ENCODE measurements at regions not wholly inside any gene's neighbourhood (a gene's known extent, or its start where the extent isn't known, plus 50 kb on each side); places are given as distances from the start of the nearest gene placed in this dataset.

DNA sequence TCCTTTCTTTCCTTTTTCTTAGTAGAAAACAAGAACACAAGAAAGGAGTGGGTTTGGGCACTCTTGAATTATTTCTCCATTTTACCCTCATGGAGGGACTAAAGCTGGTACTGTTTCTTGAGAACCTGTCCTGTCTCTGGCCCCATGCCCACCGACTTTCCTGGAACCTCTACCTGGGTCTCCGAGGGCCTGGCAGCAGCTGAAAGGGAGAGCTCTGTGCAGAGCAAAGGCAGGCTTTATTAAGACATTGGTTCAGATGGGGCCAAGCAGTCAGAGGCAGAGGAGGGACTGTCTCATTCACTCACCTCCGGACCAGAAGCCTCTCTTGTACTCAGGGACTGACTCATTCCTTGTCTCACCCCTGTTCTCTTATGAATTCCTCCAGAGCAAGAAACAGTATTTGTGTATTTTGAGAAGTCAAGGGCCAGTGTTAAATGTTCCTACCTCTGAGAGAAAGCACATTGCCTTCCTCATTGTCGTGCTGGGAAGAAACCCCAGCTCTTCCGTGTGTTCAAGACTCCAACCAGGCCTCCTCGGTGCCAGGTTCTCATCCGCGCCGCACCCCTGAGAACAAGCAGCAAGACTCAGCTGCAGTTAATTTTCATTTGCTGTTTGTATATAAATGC is 201.9 kb upstream of the NT5C1B start:
- ChIA-PET CTCF (no interaction called here), POLR2A (no interaction called here)
- H3K4me3 Mint-ChIP-seq (ENCODE audit: unreplicated experiment), result no peak overlapping the region
- Histone ChIP-seq H3K4me3 (ENCODE audit: low read depth, low read length) (no peak overlapping the region), H3K36me3 (ENCODE audit: control insufficient read depth, insufficient read depth, low read length) (no peaks in the 10 kb centered on the region), H3K9me3 (no peaks in the 10 kb centered on the region), H3K27me3 (replicated peaks; ENCODE audit: control insufficient read depth, insufficient read depth, low read length) (no peaks in the 10 kb centered on the region), H3K4me1 (no peaks in the 10 kb centered on the region)
- TF ChIP-seq, protein P1, sequence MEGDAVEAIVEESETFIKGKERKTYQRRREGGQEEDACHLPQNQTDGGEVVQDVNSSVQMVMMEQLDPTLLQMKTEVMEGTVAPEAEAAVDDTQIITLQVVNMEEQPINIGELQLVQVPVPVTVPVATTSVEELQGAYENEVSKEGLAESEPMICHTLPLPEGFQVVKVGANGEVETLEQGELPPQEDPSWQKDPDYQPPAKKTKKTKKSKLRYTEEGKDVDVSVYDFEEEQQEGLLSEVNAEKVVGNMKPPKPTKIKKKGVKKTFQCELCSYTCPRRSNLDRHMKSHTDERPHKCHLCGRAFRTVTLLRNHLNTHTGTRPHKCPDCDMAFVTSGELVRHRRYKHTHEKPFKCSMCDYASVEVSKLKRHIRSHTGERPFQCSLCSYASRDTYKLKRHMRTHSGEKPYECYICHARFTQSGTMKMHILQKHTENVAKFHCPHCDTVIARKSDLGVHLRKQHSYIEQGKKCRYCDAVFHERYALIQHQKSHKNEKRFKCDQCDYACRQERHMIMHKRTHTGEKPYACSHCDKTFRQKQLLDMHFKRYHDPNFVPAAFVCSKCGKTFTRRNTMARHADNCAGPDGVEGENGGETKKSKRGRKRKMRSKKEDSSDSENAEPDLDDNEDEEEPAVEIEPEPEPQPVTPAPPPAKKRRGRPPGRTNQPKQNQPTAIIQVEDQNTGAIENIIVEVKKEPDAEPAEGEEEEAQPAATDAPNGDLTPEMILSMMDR (IDR thresholded peaks at IDR 0.05; ENCODE audit: insufficient read depth in 1 of 2, low read depth in 1 of 2, low read length in 1 of 2, severe bottlenecking in 1 of 2, unreplicated experiment in 1 of 2), result no peak
- no peak overlapping the region for H3K27ac Mint-ChIP-seq (ENCODE audit: unreplicated experiment)
- no peaks in the 10 kb centered on the region for H3K4me1 Mint-ChIP-seq (ENCODE audit: low read depth, unreplicated experiment)
- no TSS peak for BruUV-seq (replicated peaks)
- H3K36me3 Mint-ChIP-seq (ENCODE audit: insufficient read depth, unreplicated experiment), result no peaks in the 10 kb centered on the region
- DNase-seq, result no peak
- intact Hi-C loops (cut with micrococcal nuclease; ENCODE audit: unreplicated experiment), result no loop called here
- H3K27me3 Mint-ChIP-seq (ENCODE audit: insufficient read depth, unreplicated experiment), result peaks cover 6% of the 10 kb centered on the region
- no peaks in the 10 kb centered on the region for H3K9me3 Mint-ChIP-seq (ENCODE audit: unreplicated experiment)

DNA sequence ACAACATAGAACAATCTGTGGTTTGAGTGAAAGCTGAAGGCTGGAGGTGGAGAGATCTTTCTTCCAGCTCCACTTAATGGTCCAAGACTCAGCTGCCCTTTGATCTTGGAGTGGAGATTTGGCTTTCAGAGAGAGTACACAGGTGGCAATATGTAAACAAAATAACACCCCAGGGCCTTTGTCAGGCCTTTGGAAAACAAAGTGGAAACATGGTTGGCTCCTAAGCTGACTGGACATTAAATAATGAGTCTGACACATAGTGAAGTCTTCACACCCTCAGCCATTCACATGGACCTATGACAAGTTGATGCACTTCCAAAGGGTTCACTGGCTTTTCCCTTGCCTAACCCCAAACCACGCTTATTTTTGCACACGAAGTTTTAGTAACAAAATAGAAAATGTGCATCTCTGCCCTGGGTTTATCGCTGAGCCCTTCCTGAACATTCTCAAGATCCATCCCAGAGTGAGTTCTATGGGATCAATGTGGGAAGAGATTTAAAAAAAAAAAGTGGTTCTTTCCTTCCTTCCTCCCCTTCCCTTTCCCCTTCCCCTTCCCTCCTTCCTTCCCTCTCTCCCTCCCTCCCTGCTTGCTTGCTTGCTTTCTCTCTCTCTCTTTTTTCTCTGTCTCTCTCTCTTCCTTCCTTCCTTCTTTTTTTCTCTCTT is 201.3 kb upstream of the NT5C1B start:
- CTCF ChIA-PET, result no interaction called here

DNA sequence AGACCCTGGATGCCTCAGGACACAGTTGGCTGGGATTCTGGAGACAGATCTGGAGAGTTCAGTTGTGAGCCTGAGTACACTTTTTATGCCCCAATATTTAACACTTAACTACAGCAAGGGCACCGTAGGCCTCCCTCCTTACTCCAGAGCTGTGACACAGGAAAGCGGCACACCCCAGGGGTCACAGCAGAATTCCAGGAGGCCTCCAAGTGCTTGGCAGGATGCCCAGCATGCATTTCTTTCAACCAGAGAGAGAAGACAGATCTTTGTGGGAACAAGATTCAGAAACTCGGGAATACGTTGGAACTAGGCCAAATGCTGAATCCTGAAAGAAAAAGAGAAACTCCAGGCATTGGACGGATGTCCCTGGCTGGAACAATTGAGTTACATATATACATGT is 199.2 kb upstream of the NT5C1B start:
- POLR2A ChIA-PET, result no interaction called here
- intact Hi-C loops (cut with micrococcal nuclease; ENCODE audit: unreplicated experiment), result no loop called here
- Histone ChIP-seq H3K36me3 (ENCODE audit: control insufficient read depth, insufficient read depth, low read length) (no peaks in the 10 kb centered on the region), H3K27me3 (replicated peaks; ENCODE audit: control insufficient read depth, insufficient read depth, low read length) (no peaks in the 10 kb centered on the region), H3K9me3 (no peaks in the 10 kb centered on the region), H3K4me3 (ENCODE audit: low read depth, low read length) (no peak overlapping the region), H3K4me1 (no peaks in the 10 kb centered on the region)
- CTCF ChIA-PET, result no interaction called here
- Mint-ChIP-seq H3K4me3 (ENCODE audit: unreplicated experiment) (no peak overlapping the region), H3K9me3 (ENCODE audit: unreplicated experiment) (no peaks in the 10 kb centered on the region), H3K27ac (ENCODE audit: unreplicated experiment) (no peak overlapping the region), H3K36me3 (ENCODE audit: insufficient read depth, unreplicated experiment) (no peaks in the 10 kb centered on the region), H3K4me1 (ENCODE audit: low read depth, unreplicated experiment) (no peaks in the 10 kb centered on the region), H3K27me3 (ENCODE audit: insufficient read depth, unreplicated experiment) (peaks cover 2% of the 10 kb centered on the region)
- TF ChIP-seq, protein P1 (IDR thresholded peaks at IDR 0.05; ENCODE audit: insufficient read depth in 1 of 2, low read depth in 1 of 2, low read length in 1 of 2, severe bottlenecking in 1 of 2, unreplicated experiment in 1 of 2), result no peak
- BruUV-seq (replicated peaks), result no TSS peak
- no peak for DNase-seq

More for the DNA sequence above, 201.3 kb upstream of the NT5C1B start:
- Histone ChIP-seq H3K4me3 (ENCODE audit: low read depth, low read length) (no peak overlapping the region), H3K4me1 (no peaks in the 10 kb centered on the region), H3K9me3 (no peaks in the 10 kb centered on the region), H3K27me3 (replicated peaks; ENCODE audit: control insufficient read depth, insufficient read depth, low read length) (no peaks in the 10 kb centered on the region), H3K36me3 (ENCODE audit: control insufficient read depth, insufficient read depth, low read length) (no peaks in the 10 kb centered on the region)
- no peak for DNase-seq
- POLR2A ChIA-PET, result no interaction called here
- BruUV-seq (replicated peaks), result no TSS peak
- intact Hi-C loops (cut with micrococcal nuclease; ENCODE audit: unreplicated experiment), result no loop called here
- H3K4me1 Mint-ChIP-seq (ENCODE audit: low read depth, unreplicated experiment), result no peaks in the 10 kb centered on the region
- peaks cover 6% of the 10 kb centered on the region for H3K27me3 Mint-ChIP-seq (ENCODE audit: insufficient read depth, unreplicated experiment)
- TF ChIP-seq, protein P1 (IDR thresholded peaks at IDR 0.05; ENCODE audit: insufficient read depth in 1 of 2, low read depth in 1 of 2, low read length in 1 of 2, severe bottlenecking in 1 of 2, unreplicated experiment in 1 of 2), result no peak
- no peak overlapping the region for H3K4me3 Mint-ChIP-seq (ENCODE audit: unreplicated experiment)
- H3K9me3 Mint-ChIP-seq (ENCODE audit: unreplicated experiment), result no peaks in the 10 kb centered on the region
- H3K27ac Mint-ChIP-seq (ENCODE audit: unreplicated experiment), result no peak overlapping the region
- no peaks in the 10 kb centered on the region for H3K36me3 Mint-ChIP-seq (ENCODE audit: insufficient read depth, unreplicated experiment)
